A549 (cell line): ENCODE measurements at regions not wholly inside any gene's neighbourhood (a gene's known extent, or its start where the extent isn't known, plus 50 kb on each side); places are given as distances from the start of the nearest gene placed in this dataset.
A peak's percentile ranks its signal among the peaks of the same experiment; 100 is the strongest.

Experiments
- ATAC-seq, 2 experiments: fragments of 200-7000 bp in 1 of 2; fragments of >200 bp in 1 of 2; cut with Nextera tagmentation in 1 of 2; cut with Tn5 transposase in 1 of 2; 3 replicates each; pipeline versions ENCODE4 v1.8.0 to v1.9.1; 2018 to 2020; ENCODE audit warnings: mild to moderate bottlenecking in 1 of 2, moderate library complexity in 1 of 2
- CTCF ChIA-PET: fragments of 300-600 bp; sonication (Branson Sonifier 250); formaldehyde crosslinking; extraction: SDS; loops from one replicate; lab custom pipeline; 2021; ENCODE audit warnings: antibody characterized with exemption, inconsistent platforms; lab: Yijun Ruan, JAX
- POLR2A ChIA-PET: fragments of 350-600 bp; formaldehyde crosslinking; extraction: SDS; loops from one replicate; lab custom pipeline; 2021; ENCODE audit warnings: antibody characterized with exemption, inconsistent platforms; lab: Yijun Ruan, JAX
- DNase-seq, 2 experiments: peaks; one replicate each; pipeline versions ENCODE4 v3.0.0 to v3.0.0-alpha.2; 2011 to 2016; ENCODE audit warnings: low read depth in 1 of 2, low spot score in 1 of 2
- FAIRE-seq: peaks from 2 replicates; lab custom pipeline; 2011; peaks lifted over from hg19 to GRCh38; lab: Jason Lieb, UNC
- H3K27ac ChIP-seq, 2 experiments: fragments of >200 bp; sonication (Bioruptor Twin); formaldehyde crosslinking; 3 replicates each; pipeline ENCODE4 v1.5.1; 2016 to 2017
- H3K4me1 ChIP-seq: fragments of >200 bp; sonication (Bioruptor Twin); formaldehyde crosslinking; 3 replicates; pipeline ENCODE4 v1.6.1; 2016
- H3K4me2 ChIP-seq: fragments of >200 bp; sonication (Bioruptor Twin); formaldehyde crosslinking; 3 replicates; pipeline ENCODE4 v1.6.1; 2016
- H3K4me3 ChIP-seq: fragments of >200 bp; sonication (Bioruptor Twin); formaldehyde crosslinking; 3 replicates; pipeline ENCODE4 v1.5.1; 2016
- H3K9me3 ChIP-seq: fragments of >200 bp; sonication (Bioruptor Twin); formaldehyde crosslinking; 3 replicates; pipeline ENCODE4 v1.6.1; 2016
- CBX8 ChIP-seq: fragments of 200-600 bp; sonication (generic); IDR thresholded peaks from 2 replicates; pipeline ENCODE4 v1.6.1; 2016
- CHD2 ChIP-seq: fragments of 150-350 bp; IDR thresholded peaks from 2 replicates; pipeline ENCODE4 v1.6.1; 2014; ENCODE audit warnings: low read length; ENCODE audit not compliant: partially characterized antibody
- CHD4 ChIP-seq: fragments of 200-600 bp; sonication (generic); IDR thresholded peaks from 2 replicates; pipeline ENCODE4 v1.6.1; 2016; ENCODE audit warnings: antibody characterized with exemption, mild to moderate bottlenecking, borderline replicate concordance
- EHF ChIP-seq: fragments of 250-450 bp; sonication (Bioruptor Pico); IDR thresholded peaks from 2 replicates; pipeline ENCODE4 v1.5.0; 2020; ENCODE audit warnings: mild to moderate bottlenecking
- FOSB ChIP-seq: fragments of 250-450 bp; sonication (Bioruptor Pico); IDR thresholded peaks from 2 replicates; pipeline ENCODE4 v1.5.0; 2020; ENCODE audit warnings: mild to moderate bottlenecking, moderate library complexity
- FOXS1 ChIP-seq: fragments of 250-450 bp; sonication (Bioruptor Pico); IDR thresholded peaks from 2 replicates; pipeline ENCODE4 v1.5.0; 2020; ENCODE audit warnings: mild to moderate bottlenecking, moderate library complexity
- GATA3 ChIP-seq: IDR thresholded peaks from 2 replicates; pipeline ENCODE4 v1.6.1; 2012; ENCODE audit warnings: borderline replicate concordance
- HDAC2 ChIP-seq: fragments of 200-600 bp; sonication (generic); IDR thresholded peaks from 2 replicates; pipeline ENCODE4 v1.6.1; 2016
- HOXB13 ChIP-seq: fragments of 250-450 bp; sonication (Bioruptor Pico); IDR thresholded peaks from 2 replicates; pipeline ENCODE4 v1.5.0; 2020; ENCODE audit warnings: low read depth, mild to moderate bottlenecking, moderate library complexity
- JUN ChIP-seq, 2 experiments: fragments of >200 bp; sonication (Bioruptor Twin); formaldehyde crosslinking; IDR thresholded peaks; 2 replicates in 1 of 2; 3 replicates in 1 of 2; pipeline ENCODE4 v1.6.1; 2016 to 2017
- JUNB ChIP-seq: fragments of >200 bp; sonication (Bioruptor Twin); formaldehyde crosslinking; IDR thresholded peaks from 2 replicates; pipeline ENCODE4 v1.6.1; 2016
- NPAS2 ChIP-seq: fragments of 250-450 bp; sonication (Bioruptor Pico); IDR thresholded peaks from 2 replicates; pipeline ENCODE4 v1.8.0; 2022; ENCODE audit warnings: mild to moderate bottlenecking, moderate library complexity, borderline replicate concordance
- RAD21 ChIP-seq, 2 experiments: fragments of >200 bp in 1 of 2; sonication (Bioruptor Twin) in 1 of 2; formaldehyde crosslinking in 1 of 2; IDR thresholded peaks in 1 of 2; conservative IDR thresholded peaks in 1 of 2; 2 replicates in 1 of 2; 3 replicates in 1 of 2; pipeline ENCODE4 v1.6.1; 2012 to 2018; ENCODE audit warnings: inconsistent platforms in 1 of 2
- SREBF2 ChIP-seq: fragments of 450-650 bp; IDR thresholded peaks from 2 replicates; pipeline ENCODE4 v1.6.1; 2014; ENCODE audit warnings: mild to moderate bottlenecking, moderate library complexity
- TP53 ChIP-seq: fragments of 250-450 bp; sonication (Bioruptor Pico); IDR thresholded peaks from 2 replicates; pipeline ENCODE4 v1.5.0; 2021; ENCODE audit warnings: mild to moderate bottlenecking, moderate library complexity
- ZFP36 ChIP-seq: fragments of 450-650 bp; IDR thresholded peaks from 2 replicates; pipeline ENCODE4 v1.6.1; 2014; ENCODE audit warnings: borderline replicate concordance; ENCODE audit not compliant: partially characterized antibody
- WGBS: methylation state at CpG from one replicate; pipeline ENCODE4 v1.1.6; 2017; ENCODE audit errors: missing lambda C conversion rate; 5-methylcytosine and 5-hydroxymethylcytosine counted together
- TF ChIP-seq, protein P1 (sequence below): fragments of 250-450 bp; sonication (Bioruptor Pico); IDR thresholded peaks from 2 replicates; pipeline ENCODE4 v1.5.0; 2020; ENCODE audit warnings: low read depth, mild to moderate bottlenecking, moderate library complexity
- TF ChIP-seq, protein P2 (sequence below): IDR thresholded peaks from 2 replicates; pipeline ENCODE4 v1.6.1; 2012
- TF ChIP-seq, protein P3 (sequence below): IDR thresholded peaks from 2 replicates; pipeline ENCODE4 v1.6.1; 2012
- TF ChIP-seq, protein P4 (sequence below): IDR thresholded peaks from 2 replicates; pipeline ENCODE4 v1.6.1; 2012; ENCODE audit warnings: low read depth, borderline replicate concordance
- TF ChIP-seq, protein P5 (sequence below): fragments of 150-350 bp; IDR thresholded peaks from 2 replicates; pipeline ENCODE4 v1.6.1; 2014; ENCODE audit warnings: low read depth, mild to moderate bottlenecking, low read length
- TF ChIP-seq, protein P6 (sequence below): fragments of >200 bp; sonication (Bioruptor Twin); formaldehyde crosslinking; IDR thresholded peaks from 2 replicates; pipeline ENCODE4 v1.6.1; 2016
- TF ChIP-seq, protein P7 (sequence below): fragments of >200 bp; sonication (Bioruptor Twin); formaldehyde crosslinking; IDR thresholded peaks from 3 replicates; pipeline ENCODE4 v1.5.1; 2016

DNA sequence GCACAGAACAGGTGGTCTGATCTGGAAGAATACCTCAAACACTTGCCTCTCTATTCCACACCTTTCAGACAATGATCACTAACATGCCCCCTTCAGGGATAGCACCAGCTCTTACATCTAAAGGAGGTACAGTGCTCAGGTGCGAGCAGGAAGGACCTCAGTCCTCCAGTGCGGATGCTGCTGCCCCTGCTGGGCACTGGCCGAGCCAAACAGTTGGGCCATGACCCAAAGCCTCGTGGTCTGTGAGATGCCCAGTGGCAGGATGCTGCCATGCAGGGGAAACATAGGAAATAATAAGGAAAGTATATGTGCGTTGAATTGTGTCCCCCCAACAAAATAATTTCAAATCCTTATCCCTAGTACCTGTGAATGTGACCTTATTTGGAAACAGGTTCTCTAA lies 243.7 kb downstream of the NDUFA10 start:
- Histone ChIP-seq H3K4me2 (no peak overlapping the region), H3K4me1 (no peaks in the 10 kb centered on the region), H3K27ac (no peak overlapping the region), H3K4me3 (no peak overlapping the region), H3K9me3 (peaks cover 12% of the 10 kb centered on the region; the same call in 1 of the 3 replicates)
- FAIRE-seq (no peak), ATAC-seq (peak in 1 of 2 experiments; percentile 23; a peak in 1 of 6 replicates), DNase-seq (no peak)
- ChIA-PET POLR2A (no interaction called here), CTCF (no interaction called here)
- 41% methylated on average over 4 of the region's 5 CpGs for WGBS
- no peak for TF ChIP-seq TP53 (CRISPR knock-in tag)
- TF ChIP-seq GATA3: no peak
- no peak for TF ChIP-seq NPAS2 (CRISPR knock-in tag)
- TF ChIP-seq, protein P1, sequence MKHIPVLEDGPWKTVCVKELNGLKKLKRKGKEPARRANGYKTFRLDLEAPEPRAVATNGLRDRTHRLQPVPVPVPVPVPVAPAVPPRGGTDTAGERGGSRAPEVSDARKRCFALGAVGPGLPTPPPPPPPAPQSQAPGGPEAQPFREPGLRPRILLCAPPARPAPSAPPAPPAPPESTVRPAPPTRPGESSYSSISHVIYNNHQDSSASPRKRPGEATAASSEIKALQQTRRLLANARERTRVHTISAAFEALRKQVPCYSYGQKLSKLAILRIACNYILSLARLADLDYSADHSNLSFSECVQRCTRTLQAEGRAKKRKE (CRISPR knock-in tag): no peak
- TF ChIP-seq FOXS1 (CRISPR knock-in tag): no peak

DNA sequence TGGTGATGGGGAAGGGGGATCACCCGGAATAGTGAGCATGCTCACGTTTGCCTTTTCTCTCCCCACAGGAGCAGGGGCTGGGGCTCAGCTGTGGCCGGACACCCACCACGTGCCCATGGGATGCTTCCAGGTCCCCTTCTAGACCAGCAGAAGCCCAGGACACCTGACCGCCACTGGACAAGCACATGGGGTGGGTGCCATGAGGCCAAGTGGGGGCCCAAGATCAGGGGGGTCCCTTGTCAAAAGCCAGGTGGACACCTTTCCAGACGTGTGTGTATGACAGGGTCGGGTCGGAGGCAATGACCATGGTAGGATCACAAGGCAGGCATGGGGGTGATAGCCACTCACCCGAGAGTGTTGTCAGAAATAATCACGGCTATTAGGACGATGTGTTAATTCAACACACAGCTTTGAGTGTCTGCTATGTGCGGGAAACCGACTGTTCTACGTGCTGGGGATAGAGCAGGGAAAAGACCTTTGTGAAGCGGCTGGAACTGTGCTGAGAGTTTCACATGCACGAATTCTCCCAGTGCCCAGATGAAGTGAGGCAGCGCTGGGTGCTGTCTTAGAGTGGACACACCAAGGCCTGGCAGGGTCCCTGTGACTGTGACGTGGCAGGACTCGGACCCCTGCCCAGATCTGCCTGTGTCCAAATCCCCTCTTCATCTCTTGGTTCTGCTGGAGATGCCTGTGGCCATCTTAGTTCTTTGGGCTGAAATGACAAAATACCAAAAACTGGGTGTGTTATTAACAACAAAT lies 244.7 kb downstream of the NDUFA10 start:
- DNase-seq (no peak), FAIRE-seq (no peak)
- ChIA-PET CTCF (no interaction called here), POLR2A (no interaction called here)
- Histone ChIP-seq H3K4me1 (no peaks in the 10 kb centered on the region), H3K9me3 (peaks cover 10% of the 10 kb centered on the region; the same call in 1 of the 3 replicates), H3K4me2 (no peak overlapping the region), H3K4me3 (no peak overlapping the region)
- 35% methylated on average over 18 of the region's 19 CpGs for WGBS
- TF ChIP-seq CHD2 (no peak), HOXB13 (CRISPR knock-in tag) (no peak), RAD21 (conservative IDR thresholded peaks at IDR 0.05 in 1 of 2, IDR thresholded peaks at IDR 0.05 in 1 of 2) (no peak), CHD4 (no peak), SREBF2 (no peak), ZFP36 (no peak), FOSB (CRISPR knock-in tag) (no peak), NPAS2 (CRISPR knock-in tag) (no peak), CBX8 (no peak), JUNB (no peak)
- TF ChIP-seq, protein P2, sequence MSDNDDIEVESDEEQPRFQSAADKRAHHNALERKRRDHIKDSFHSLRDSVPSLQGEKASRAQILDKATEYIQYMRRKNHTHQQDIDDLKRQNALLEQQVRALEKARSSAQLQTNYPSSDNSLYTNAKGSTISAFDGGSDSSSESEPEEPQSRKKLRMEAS: no peak
- TF ChIP-seq, protein P3, sequence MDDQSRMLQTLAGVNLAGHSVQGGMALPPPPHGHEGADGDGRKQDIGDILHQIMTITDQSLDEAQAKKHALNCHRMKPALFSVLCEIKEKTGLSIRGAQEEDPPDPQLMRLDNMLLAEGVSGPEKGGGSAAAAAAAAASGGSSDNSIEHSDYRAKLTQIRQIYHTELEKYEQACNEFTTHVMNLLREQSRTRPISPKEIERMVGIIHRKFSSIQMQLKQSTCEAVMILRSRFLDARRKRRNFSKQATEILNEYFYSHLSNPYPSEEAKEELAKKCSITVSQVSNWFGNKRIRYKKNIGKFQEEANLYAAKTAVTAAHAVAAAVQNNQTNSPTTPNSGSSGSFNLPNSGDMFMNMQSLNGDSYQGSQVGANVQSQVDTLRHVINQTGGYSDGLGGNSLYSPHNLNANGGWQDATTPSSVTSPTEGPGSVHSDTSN: no peak
- TF ChIP-seq, protein P4, sequence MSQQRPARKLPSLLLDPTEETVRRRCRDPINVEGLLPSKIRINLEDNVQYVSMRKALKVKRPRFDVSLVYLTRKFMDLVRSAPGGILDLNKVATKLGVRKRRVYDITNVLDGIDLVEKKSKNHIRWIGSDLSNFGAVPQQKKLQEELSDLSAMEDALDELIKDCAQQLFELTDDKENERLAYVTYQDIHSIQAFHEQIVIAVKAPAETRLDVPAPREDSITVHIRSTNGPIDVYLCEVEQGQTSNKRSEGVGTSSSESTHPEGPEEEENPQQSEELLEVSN: no peak
- TF ChIP-seq, protein P5, sequence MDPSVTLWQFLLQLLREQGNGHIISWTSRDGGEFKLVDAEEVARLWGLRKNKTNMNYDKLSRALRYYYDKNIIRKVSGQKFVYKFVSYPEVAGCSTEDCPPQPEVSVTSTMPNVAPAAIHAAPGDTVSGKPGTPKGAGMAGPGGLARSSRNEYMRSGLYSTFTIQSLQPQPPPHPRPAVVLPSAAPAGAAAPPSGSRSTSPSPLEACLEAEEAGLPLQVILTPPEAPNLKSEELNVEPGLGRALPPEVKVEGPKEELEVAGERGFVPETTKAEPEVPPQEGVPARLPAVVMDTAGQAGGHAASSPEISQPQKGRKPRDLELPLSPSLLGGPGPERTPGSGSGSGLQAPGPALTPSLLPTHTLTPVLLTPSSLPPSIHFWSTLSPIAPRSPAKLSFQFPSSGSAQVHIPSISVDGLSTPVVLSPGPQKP: no peak
- TF ChIP-seq, all 56 proteins: peak for 0
- ATAC-seq: no peak
- no peak overlapping the region for H3K27ac ChIP-seq

DNA sequence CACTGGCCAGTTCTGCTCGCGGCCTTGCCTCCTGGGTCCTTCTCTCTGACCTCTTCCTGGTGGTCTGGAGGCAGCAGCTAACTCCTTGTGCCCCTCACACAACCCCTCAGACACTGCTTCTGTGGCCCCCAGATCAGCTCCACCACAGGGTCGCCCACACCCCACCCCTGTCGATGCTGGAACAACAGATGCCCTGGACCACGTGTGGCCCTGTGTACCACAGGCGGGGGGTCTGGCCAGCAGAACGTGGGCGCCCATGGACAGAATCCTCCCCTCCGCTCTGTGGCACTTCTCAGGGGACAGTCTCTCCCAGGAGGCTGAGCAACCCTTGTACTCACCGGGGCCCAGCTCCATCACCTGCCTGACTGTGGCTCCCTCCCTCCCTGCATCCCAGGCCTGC lies 245.6 kb downstream of the NDUFA10 start:
- peaks cover 8% of the 10 kb centered on the region; the same call in 1 of the 3 replicates for H3K9me3 ChIP-seq
- no peak overlapping the region for H3K27ac ChIP-seq
- DNase-seq: no peak
- no peak for FAIRE-seq
- H3K4me2 ChIP-seq: no peak overlapping the region
- no peak overlapping the region for H3K4me3 ChIP-seq
- ATAC-seq: no peak
- POLR2A ChIA-PET: no interaction called here
- WGBS: 60% methylated on average over 4 of the region's 10 CpGs
- no peaks in the 10 kb centered on the region for H3K4me1 ChIP-seq
- TF ChIP-seq, protein P6, sequence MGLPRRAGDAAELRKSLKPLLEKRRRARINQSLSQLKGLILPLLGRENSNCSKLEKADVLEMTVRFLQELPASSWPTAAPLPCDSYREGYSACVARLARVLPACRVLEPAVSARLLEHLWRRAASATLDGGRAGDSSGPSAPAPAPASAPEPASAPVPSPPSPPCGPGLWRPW: no peak
- TF ChIP-seq EHF (no peak), HDAC2 (no peak), JUN (IDR thresholded peaks at IDR 0.05) (no peak)
- TF ChIP-seq, protein P7, sequence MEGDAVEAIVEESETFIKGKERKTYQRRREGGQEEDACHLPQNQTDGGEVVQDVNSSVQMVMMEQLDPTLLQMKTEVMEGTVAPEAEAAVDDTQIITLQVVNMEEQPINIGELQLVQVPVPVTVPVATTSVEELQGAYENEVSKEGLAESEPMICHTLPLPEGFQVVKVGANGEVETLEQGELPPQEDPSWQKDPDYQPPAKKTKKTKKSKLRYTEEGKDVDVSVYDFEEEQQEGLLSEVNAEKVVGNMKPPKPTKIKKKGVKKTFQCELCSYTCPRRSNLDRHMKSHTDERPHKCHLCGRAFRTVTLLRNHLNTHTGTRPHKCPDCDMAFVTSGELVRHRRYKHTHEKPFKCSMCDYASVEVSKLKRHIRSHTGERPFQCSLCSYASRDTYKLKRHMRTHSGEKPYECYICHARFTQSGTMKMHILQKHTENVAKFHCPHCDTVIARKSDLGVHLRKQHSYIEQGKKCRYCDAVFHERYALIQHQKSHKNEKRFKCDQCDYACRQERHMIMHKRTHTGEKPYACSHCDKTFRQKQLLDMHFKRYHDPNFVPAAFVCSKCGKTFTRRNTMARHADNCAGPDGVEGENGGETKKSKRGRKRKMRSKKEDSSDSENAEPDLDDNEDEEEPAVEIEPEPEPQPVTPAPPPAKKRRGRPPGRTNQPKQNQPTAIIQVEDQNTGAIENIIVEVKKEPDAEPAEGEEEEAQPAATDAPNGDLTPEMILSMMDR: no peak
- TF ChIP-seq, all 56 proteins: peak for 0
- CTCF ChIA-PET: no interaction called here
